AG04449 (cell line): ENCODE measurements at regions not wholly inside any gene's neighbourhood (a gene's known extent, or its start where the extent isn't known, plus 50 kb on each side); places are given as distances from the start of the nearest gene placed in this dataset.

Source experiments
- CTCF ChIA-PET: fragments of 350-600 bp; formaldehyde crosslinking; extraction: SDS; loops from one replicate; lab custom pipeline; 2021; ENCODE audit warnings: antibody characterized with exemption; lab: Yijun Ruan, JAX
- POLR2A ChIA-PET: fragments of 400-600, 350-600 bp; formaldehyde crosslinking; extraction: SDS; loops from one replicate; lab custom pipeline; 2020; ENCODE audit warnings: antibody characterized with exemption, inconsistent platforms; lab: Yijun Ruan, JAX
- DNase-seq: peaks from one replicate; pipeline ENCODE4 v3.0.0-alpha.2; 2010; ENCODE audit warnings: low read depth, low spot score
- H3K4me3 ChIP-seq: 2 replicates; pipeline ENCODE4 v1.5.1; 2011; ENCODE audit warnings: low read depth, mild to moderate bottlenecking, control low read depth, low read length
- TF ChIP-seq, protein P1 (sequence below): IDR thresholded peaks from one replicate; pipeline ENCODE4 v1.5.1; 2011; ENCODE audit warnings: mild to moderate bottlenecking, moderate library complexity, low read length, control low read depth, inconsistent platforms; ENCODE audit not compliant: insufficient read depth; ENCODE audit errors: missing control alignments

DNA sequence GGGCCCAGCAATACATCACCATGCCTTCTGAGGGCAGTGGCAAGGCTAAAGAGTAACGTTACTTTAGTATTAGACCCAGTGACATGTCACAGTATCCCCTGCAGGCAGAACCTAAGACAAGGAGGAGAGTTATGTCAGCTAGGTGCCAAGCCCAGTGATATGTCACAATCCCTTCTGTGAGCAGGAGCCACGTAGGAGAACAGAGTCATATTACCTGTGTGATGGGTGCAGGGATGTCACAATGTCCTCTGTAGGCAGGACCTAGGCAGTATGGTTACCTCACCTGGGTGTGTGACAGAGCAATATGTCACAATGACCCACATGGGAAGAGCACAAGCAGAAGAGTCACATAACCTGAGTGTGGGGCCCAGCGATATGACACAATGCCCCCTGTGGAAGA, 121.8 kb downstream of the ZNF675 start:
- TF ChIP-seq, protein P1, sequence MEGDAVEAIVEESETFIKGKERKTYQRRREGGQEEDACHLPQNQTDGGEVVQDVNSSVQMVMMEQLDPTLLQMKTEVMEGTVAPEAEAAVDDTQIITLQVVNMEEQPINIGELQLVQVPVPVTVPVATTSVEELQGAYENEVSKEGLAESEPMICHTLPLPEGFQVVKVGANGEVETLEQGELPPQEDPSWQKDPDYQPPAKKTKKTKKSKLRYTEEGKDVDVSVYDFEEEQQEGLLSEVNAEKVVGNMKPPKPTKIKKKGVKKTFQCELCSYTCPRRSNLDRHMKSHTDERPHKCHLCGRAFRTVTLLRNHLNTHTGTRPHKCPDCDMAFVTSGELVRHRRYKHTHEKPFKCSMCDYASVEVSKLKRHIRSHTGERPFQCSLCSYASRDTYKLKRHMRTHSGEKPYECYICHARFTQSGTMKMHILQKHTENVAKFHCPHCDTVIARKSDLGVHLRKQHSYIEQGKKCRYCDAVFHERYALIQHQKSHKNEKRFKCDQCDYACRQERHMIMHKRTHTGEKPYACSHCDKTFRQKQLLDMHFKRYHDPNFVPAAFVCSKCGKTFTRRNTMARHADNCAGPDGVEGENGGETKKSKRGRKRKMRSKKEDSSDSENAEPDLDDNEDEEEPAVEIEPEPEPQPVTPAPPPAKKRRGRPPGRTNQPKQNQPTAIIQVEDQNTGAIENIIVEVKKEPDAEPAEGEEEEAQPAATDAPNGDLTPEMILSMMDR: no peak
- ChIA-PET CTCF (no interaction called here), POLR2A (no interaction called here)
- no peak for DNase-seq
- H3K4me3 ChIP-seq: no peak overlapping the region

- POLR2A ChIA-PET: no interaction called here
Observed at GRCh38 chr19:23563326-23563725, 123.7 kb downstream of the ZNF675 start.

DNA sequence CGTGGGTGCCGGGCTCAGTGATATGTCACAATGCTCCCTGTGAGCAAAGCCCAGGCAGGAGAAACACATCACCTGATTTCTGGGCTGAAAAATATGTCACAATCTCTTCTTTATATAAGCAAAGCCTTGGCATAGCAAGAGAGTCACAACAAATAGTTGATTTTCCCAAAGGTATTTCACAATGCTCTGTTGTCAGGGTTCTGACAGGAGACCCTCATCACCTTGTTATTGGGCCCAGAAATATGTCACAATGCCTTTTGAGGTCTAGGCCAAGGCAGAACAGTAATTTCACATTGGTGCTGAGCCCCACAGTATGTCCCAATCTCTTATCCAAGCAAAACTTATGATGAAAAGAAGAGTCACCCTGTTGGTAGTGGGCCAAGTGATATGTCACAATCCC, 125.7 kb downstream of the ZNF675 start:
- DNase-seq: no peak
- POLR2A ChIA-PET: no interaction called here
- CTCF ChIA-PET: no interaction called here
- no peak overlapping the region for H3K4me3 ChIP-seq
- TF ChIP-seq, protein P1: no peak

More at GRCh38 chr19:23563326-23563725, 123.7 kb downstream of the ZNF675 start:
- DNase-seq: no peak
- CTCF ChIA-PET: no interaction called here
- no peak overlapping the region for H3K4me3 ChIP-seq
- TF ChIP-seq, protein P1: no peak

GRCh38 chr19:23560051-23560450, 127.0 kb downstream of the ZNF675 start:
- CTCF ChIA-PET: no interaction called here
- TF ChIP-seq, protein P1: no peak
- no peak overlapping the region for H3K4me3 ChIP-seq
- POLR2A ChIA-PET: no interaction called here
- no peak for DNase-seq

DNA sequence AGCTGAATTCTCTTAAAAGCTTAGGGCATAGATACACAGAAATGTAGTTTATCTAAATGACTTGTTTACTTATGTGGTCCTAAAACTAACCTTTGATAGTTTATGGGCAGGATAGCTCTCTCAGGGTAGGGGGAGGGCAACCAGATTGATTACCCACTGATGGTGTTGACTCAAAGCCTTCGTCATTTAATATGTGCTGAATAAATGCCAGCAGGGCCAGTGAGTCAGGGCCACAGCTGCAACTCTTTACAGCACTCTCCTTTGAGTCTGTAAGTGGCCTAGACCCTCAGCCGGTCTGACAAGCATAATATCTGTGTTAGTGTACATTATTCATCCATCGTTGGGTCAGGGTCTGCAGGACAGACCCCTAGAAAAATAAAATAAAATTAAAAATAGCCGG, 128.5 kb downstream of the ZNF675 start:
- DNase-seq: no peak
- CTCF ChIA-PET: no interaction called here
- POLR2A ChIA-PET: no interaction called here

GRCh38 chr19:23557381-23557780, 129.6 kb downstream of the ZNF675 start:
- ChIA-PET CTCF (no interaction called here), POLR2A (no interaction called here)
- TF ChIP-seq, protein P1: no peak
- no peak overlapping the region for H3K4me3 ChIP-seq
- no peak for DNase-seq

More for the DNA sequence above, 128.5 kb downstream of the ZNF675 start:
- no peak overlapping the region for H3K4me3 ChIP-seq
- TF ChIP-seq, protein P1: no peak
